A549 (cell line): ENCODE measurements at regions not wholly inside any gene's neighbourhood (a gene's known extent, or its start where the extent isn't known, plus 50 kb on each side); places are given as distances from the start of the nearest gene placed in this dataset.

Source experiments
- CEBPB ChIP-seq, 2 experiments: fragments of >200 bp in 1 of 2; sonication (Bioruptor Twin) in 1 of 2; formaldehyde crosslinking in 1 of 2; IDR thresholded peaks; 2 replicates each; pipeline ENCODE4 v1.6.1; 2012 to 2016
- CHD2 ChIP-seq: fragments of 150-350 bp; IDR thresholded peaks from 2 replicates; pipeline ENCODE4 v1.6.1; 2014; ENCODE audit warnings: low read length; ENCODE audit not compliant: partially characterized antibody
- CTCF ChIP-seq: fragments of >200 bp; sonication (Bioruptor Twin); formaldehyde crosslinking; IDR thresholded peaks from 3 replicates; pipeline ENCODE4 v1.5.1; 2016
- EP300 ChIP-seq, 2 experiments: fragments of >200 bp; sonication (Bioruptor Twin); formaldehyde crosslinking; IDR thresholded peaks; 2 replicates in 1 of 2; 3 replicates in 1 of 2; pipeline ENCODE4 v1.6.1; 2016 to 2017
- POLR2A ChIP-seq: IDR thresholded peaks from 2 replicates; pipeline ENCODE4 v1.6.1; 2012; ENCODE audit warnings: mild to moderate bottlenecking, low read length
- ZSCAN20 ChIP-seq: fragments of 250-450 bp; sonication (Bioruptor Pico); IDR thresholded peaks from 2 replicates; pipeline ENCODE4 v1.8.0; 2022; ENCODE audit warnings: mild to moderate bottlenecking, moderate library complexity
- TF ChIP-seq, protein P1 (sequence below): fragments of 200-600 bp; sonication (generic); IDR thresholded peaks from 2 replicates; pipeline ENCODE4 v1.6.1; 2016; ENCODE audit warnings: antibody characterized with exemption, mild to moderate bottlenecking, moderate library complexity
- TF ChIP-seq, protein P2 (sequence below): fragments of >200 bp; sonication (Bioruptor Twin); formaldehyde crosslinking; IDR thresholded peaks from 3 replicates; pipeline ENCODE4 v1.6.1; 2016

GRCh38 chr5:44626846-44627245 is 181.9 kb upstream of the MRPS30 start:
- TF ChIP-seq EP300 (IDR thresholded peaks at IDR 0.05) (no peak), ZSCAN20 (no peak), CEBPB (IDR thresholded peaks at IDR 0.05) (no peak), CTCF (no peak), POLR2A (no peak), CHD2 (no peak)
- TF ChIP-seq, protein P1, sequence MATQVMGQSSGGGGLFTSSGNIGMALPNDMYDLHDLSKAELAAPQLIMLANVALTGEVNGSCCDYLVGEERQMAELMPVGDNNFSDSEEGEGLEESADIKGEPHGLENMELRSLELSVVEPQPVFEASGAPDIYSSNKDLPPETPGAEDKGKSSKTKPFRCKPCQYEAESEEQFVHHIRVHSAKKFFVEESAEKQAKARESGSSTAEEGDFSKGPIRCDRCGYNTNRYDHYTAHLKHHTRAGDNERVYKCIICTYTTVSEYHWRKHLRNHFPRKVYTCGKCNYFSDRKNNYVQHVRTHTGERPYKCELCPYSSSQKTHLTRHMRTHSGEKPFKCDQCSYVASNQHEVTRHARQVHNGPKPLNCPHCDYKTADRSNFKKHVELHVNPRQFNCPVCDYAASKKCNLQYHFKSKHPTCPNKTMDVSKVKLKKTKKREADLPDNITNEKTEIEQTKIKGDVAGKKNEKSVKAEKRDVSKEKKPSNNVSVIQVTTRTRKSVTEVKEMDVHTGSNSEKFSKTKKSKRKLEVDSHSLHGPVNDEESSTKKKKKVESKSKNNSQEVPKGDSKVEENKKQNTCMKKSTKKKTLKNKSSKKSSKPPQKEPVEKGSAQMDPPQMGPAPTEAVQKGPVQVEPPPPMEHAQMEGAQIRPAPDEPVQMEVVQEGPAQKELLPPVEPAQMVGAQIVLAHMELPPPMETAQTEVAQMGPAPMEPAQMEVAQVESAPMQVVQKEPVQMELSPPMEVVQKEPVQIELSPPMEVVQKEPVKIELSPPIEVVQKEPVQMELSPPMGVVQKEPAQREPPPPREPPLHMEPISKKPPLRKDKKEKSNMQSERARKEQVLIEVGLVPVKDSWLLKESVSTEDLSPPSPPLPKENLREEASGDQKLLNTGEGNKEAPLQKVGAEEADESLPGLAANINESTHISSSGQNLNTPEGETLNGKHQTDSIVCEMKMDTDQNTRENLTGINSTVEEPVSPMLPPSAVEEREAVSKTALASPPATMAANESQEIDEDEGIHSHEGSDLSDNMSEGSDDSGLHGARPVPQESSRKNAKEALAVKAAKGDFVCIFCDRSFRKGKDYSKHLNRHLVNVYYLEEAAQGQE: no peak
- TF ChIP-seq, protein P2, sequence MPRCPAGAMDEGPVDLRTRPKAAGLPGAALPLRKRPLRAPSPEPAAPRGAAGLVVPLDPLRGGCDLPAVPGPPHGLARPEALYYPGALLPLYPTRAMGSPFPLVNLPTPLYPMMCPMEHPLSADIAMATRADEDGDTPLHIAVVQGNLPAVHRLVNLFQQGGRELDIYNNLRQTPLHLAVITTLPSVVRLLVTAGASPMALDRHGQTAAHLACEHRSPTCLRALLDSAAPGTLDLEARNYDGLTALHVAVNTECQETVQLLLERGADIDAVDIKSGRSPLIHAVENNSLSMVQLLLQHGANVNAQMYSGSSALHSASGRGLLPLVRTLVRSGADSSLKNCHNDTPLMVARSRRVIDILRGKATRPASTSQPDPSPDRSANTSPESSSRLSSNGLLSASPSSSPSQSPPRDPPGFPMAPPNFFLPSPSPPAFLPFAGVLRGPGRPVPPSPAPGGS: no peak
